Central memory CD8-positive, alpha-beta T cell (primary cell): ENCODE measurements at regions not wholly inside any gene's neighbourhood (a gene's known extent, or its start where the extent isn't known, plus 50 kb on each side); places are given as distances from the start of the nearest gene placed in this dataset.
"Not testable (repeated sequence)": the region's sequence is repeated elsewhere in the genome, so short reads cannot be mapped to it uniquely, and the experiment has no call there.

Source experiments
- ATAC-seq: fragments of 150-1000 bp; cut with Tn5 transposase; replicated peaks from 2 replicates; pipeline ENCODE4 v1.10.0; 2022; ENCODE audit warnings: mild to moderate bottlenecking, moderate FRiP score, moderate number of reproducible peaks; ENCODE audit not compliant: poor library complexity, severe bottlenecking; ENCODE audit errors: extremely low read depth
- DNase-seq, 2 donors: peaks; one replicate each; pipeline ENCODE4 v3.0.0; 2021; ENCODE audit warnings: low spot score in 2 of 2
- H3K27ac Mint-ChIP-seq: one replicate; pipeline ENCODE4 v1.8.0; 2022; ENCODE audit warnings: low read depth, mild to moderate bottlenecking, moderate library complexity, mixed read lengths
- H3K27me3 Mint-ChIP-seq: one replicate; pipeline ENCODE4 v1.8.0; 2022; ENCODE audit warnings: mixed read lengths
- H3K36me3 Mint-ChIP-seq: one replicate; pipeline ENCODE4 v1.8.0; 2022; ENCODE audit warnings: mild to moderate bottlenecking, moderate library complexity, mixed read lengths; ENCODE audit not compliant: insufficient read depth
- H3K4me1 Mint-ChIP-seq: one replicate; pipeline ENCODE4 v1.8.0; 2022; ENCODE audit warnings: mixed read lengths
- H3K4me3 Mint-ChIP-seq: one replicate; pipeline ENCODE4 v1.8.0; 2022; ENCODE audit warnings: mild to moderate bottlenecking, moderate library complexity, mixed read lengths
- H3K9me3 Mint-ChIP-seq: one replicate; pipeline ENCODE4 v1.8.0; 2022; ENCODE audit warnings: mixed read lengths

GRCh38 chr3:167030082-167030725, 349.9 kb downstream of the ZBBX start:
- no peaks in the 10 kb centered on the region for H3K4me1 Mint-ChIP-seq
- no peak overlapping the region for H3K4me3 Mint-ChIP-seq
- no peaks in the 10 kb centered on the region for H3K27me3 Mint-ChIP-seq
- ATAC-seq (no peak), DNase-seq (no peak)
- H3K9me3 Mint-ChIP-seq: peaks cover 5% of the 10 kb centered on the region
- H3K27ac Mint-ChIP-seq: no peak overlapping the region
- no peaks in the 10 kb centered on the region for H3K36me3 Mint-ChIP-seq

GRCh38 chr3:167019503-167019902, 360.6 kb downstream of the ZBBX start:
- H3K4me3 Mint-ChIP-seq, H3K9me3 Mint-ChIP-seq, H3K36me3 Mint-ChIP-seq, DNase-seq, H3K4me1 Mint-ChIP-seq, ATAC-seq, H3K27me3 Mint-ChIP-seq, H3K27ac Mint-ChIP-seq: not testable (repeated sequence)

GRCh38 chr3:167018591-167019111, 361.4 kb downstream of the ZBBX start:
- ATAC-seq, DNase-seq, H3K27ac Mint-ChIP-seq, H3K4me1 Mint-ChIP-seq, H3K4me3 Mint-ChIP-seq, H3K27me3 Mint-ChIP-seq, H3K36me3 Mint-ChIP-seq, H3K9me3 Mint-ChIP-seq: not testable (repeated sequence)

- no peaks in the 10 kb centered on the region for H3K27me3 Mint-ChIP-seq
Observed at GRCh38 chr3:167012691-167013090, 367.4 kb downstream of the ZBBX start.

DNA sequence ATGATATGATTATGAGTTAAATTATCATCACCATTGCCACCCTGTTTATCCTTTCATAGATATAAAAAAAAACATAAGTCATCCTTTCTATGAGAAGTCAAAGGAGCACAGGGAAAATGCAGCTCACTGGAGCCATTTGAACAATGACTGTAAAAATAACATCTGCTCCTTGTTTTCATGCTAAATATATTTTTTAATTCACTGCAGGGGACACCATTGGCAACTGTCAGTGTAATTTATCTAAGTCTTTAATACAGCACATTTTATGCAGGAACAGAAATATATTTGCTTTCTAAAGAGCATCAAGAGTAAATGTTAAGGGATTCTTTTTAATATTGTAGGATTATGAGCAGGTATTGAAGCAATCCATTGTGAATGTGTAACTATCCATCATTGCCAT, 371.3 kb downstream of the ZBBX start:
- Mint-ChIP-seq H3K4me1 (no peaks in the 10 kb centered on the region), H3K4me3 (no peak overlapping the region), H3K27me3 (no peaks in the 10 kb centered on the region), H3K36me3 (peaks cover 2% of the 10 kb centered on the region), H3K9me3 (peaks cover 18% of the 10 kb centered on the region), H3K27ac (no peak overlapping the region)
- ATAC-seq: no peak
- DNase-seq: no peak

More at GRCh38 chr3:167012691-167013090, 367.4 kb downstream of the ZBBX start:
- no peak for DNase-seq
- Mint-ChIP-seq H3K9me3 (peaks cover 15% of the 10 kb centered on the region), H3K4me1 (no peaks in the 10 kb centered on the region), H3K36me3 (no peaks in the 10 kb centered on the region), H3K27ac (no peak overlapping the region), H3K4me3 (no peak overlapping the region)
- no peak for ATAC-seq

- Mint-ChIP-seq H3K4me3 (no peak overlapping the region), H3K27ac (no peak overlapping the region), H3K27me3 (no peaks in the 10 kb centered on the region), H3K9me3 (peaks cover 19% of the 10 kb centered on the region), H3K4me1 (no peaks in the 10 kb centered on the region), H3K36me3 (peaks cover 5% of the 10 kb centered on the region)
- no peak for DNase-seq
- ATAC-seq: no peak
Observed at GRCh38 chr3:167001374-167001773, 378.7 kb downstream of the ZBBX start.

DNA sequence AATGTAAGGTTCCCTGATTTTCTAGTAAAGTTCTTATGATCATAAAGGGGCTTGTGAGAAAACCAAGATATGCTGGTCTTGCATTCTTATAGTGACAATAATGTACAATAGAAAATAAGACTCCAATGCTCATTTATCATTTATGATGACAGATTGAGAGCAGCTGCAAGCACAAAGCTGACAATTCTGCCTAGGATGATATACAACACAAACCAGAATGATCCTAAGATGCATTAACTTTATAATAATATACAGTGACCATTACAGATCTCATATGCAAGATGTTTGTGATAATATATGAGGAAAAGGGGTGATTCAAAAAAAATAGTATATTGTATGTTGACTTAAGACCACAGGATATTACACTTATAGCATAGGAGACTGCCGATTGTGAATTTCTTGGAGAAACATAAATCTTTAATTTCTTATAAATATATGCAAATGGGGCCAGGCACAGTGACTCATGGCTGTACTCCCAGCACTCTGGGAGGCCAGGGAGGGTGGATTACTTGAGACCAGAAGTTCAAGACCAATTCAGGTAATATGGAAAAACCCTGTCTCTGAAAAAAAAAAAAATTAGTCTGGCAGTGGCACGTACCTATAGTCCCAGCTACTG, 387.0 kb downstream of the ZBBX start:
- ATAC-seq (no peak), DNase-seq (no peak)
- Mint-ChIP-seq H3K9me3 (no peaks in the 10 kb centered on the region), H3K27ac (no peak overlapping the region), H3K4me3 (no peak overlapping the region), H3K4me1 (no peaks in the 10 kb centered on the region), H3K27me3 (no peaks in the 10 kb centered on the region), H3K36me3 (no peaks in the 10 kb centered on the region)

GRCh38 chr3:166986000-166986399, 394.1 kb downstream of the ZBBX start:
- Mint-ChIP-seq H3K9me3 (peaks cover 3% of the 10 kb centered on the region), H3K27me3 (no peaks in the 10 kb centered on the region), H3K4me3 (no peak overlapping the region), H3K4me1 (no peaks in the 10 kb centered on the region), H3K27ac (no peak overlapping the region), H3K36me3 (no peaks in the 10 kb centered on the region)
- no peak for DNase-seq
- no peak for ATAC-seq

GRCh38 chr3:166975796-166976195, 404.3 kb downstream of the ZBBX start:
- not testable (repeated sequence) for H3K27me3 Mint-ChIP-seq, H3K4me1 Mint-ChIP-seq, ATAC-seq, DNase-seq, H3K9me3 Mint-ChIP-seq, H3K4me3 Mint-ChIP-seq, H3K36me3 Mint-ChIP-seq, H3K27ac Mint-ChIP-seq

DNA sequence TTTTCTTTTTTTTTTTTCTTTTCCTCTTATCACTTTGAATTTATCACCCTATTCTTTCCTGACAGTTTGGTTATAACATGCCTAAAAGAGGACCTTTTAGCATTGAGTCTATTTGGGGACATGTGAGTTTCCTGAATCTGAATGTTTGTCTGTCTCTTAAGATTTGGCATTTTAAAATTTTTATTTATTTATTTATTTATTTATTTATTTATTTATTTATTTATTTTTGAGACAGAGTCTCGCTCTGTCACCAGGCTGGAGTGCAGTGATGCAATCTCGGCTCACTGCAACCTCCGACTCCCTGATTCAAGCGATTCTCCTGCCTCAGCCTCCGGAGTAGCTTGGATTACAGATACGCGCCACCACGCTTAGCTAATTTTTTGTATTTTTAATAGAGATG, 412.4 kb downstream of the ZBBX start:
- not testable (repeated sequence) for ATAC-seq, H3K4me1 Mint-ChIP-seq, H3K9me3 Mint-ChIP-seq, H3K27me3 Mint-ChIP-seq, H3K36me3 Mint-ChIP-seq, H3K4me3 Mint-ChIP-seq, H3K27ac Mint-ChIP-seq, DNase-seq

DNA sequence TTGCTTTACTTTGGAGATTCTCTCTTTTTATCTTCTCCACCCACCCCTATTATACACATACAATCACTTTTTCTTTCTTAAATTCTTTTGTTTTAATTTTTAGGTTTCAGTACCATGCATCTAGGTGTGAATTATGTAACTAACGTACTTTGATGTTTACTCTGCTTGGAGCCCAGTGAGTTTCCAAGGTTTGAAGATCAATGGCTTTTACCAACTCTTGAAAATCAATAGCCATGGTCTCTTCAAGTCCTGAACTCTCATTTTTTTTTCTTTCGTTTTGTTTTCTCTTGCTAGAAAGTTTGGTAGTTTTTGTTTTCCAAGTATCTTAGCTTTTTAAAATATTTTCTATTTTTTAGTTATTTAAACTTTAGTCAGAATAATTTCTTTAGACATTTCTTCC, 417.2 kb downstream of the ZBBX start:
- ATAC-seq (no peak), DNase-seq (no peak)
- Mint-ChIP-seq H3K27ac (no peak overlapping the region), H3K9me3 (peaks cover 6% of the 10 kb centered on the region), H3K36me3 (no peaks in the 10 kb centered on the region), H3K4me3 (no peak overlapping the region), H3K4me1 (no peaks in the 10 kb centered on the region), H3K27me3 (no peaks in the 10 kb centered on the region)

DNA sequence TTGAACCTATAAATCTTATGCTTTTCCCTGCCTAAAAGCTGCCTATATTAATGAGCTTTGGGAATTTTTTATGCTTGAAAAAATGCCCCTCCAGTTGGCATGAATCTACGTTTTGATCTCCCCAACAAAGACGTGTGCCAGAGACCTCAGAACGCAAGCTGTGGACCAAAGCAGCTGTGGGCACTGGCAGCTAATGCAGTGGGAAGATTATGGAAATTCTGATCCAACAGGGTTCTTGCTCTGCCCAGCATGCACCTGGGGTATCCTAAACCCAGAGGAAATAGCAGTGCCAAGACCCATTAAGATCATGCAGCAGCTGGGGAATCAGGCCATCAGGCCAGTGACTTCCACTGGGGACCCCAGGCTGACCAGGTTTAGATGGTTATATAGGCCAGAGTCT, 423.0 kb downstream of the ZBBX start:
- Mint-ChIP-seq H3K4me1 (no peaks in the 10 kb centered on the region), H3K9me3 (peaks cover 18% of the 10 kb centered on the region), H3K27me3 (no peaks in the 10 kb centered on the region), H3K36me3 (no peaks in the 10 kb centered on the region), H3K27ac (no peak overlapping the region), H3K4me3 (no peak overlapping the region)
- no peak for ATAC-seq
- no peak for DNase-seq

GRCh38 chr3:166955201-166955939, 424.7 kb downstream of the ZBBX start:
- no peaks in the 10 kb centered on the region for H3K27me3 Mint-ChIP-seq
- H3K27ac Mint-ChIP-seq: no peak overlapping the region
- no peak overlapping the region for H3K4me3 Mint-ChIP-seq
- H3K9me3 Mint-ChIP-seq: peaks cover 27% of the 10 kb centered on the region
- H3K4me1 Mint-ChIP-seq: no peaks in the 10 kb centered on the region
- peaks cover under 1% of the 10 kb centered on the region for H3K36me3 Mint-ChIP-seq
- ATAC-seq: no peak
- DNase-seq: no peak
